Stimulated activated CD4-positive, alpha-beta T cell treated with anti-CD3 and anti-CD28 coated beads, Interleukin-1b, Interleukin-23, amount 100 ng/mL, for 24 hours (primary cell): ENCODE measurements at regions not wholly inside any gene's neighbourhood (a gene's known extent, or its start where the extent isn't known, plus 50 kb on each side); places are given as distances from the start of the nearest gene placed in this dataset.

Experiments
- DNase-seq, 4 experiments: peaks; one replicate each; pipeline ENCODE4 v3.0.0-alpha.2; 2020; ENCODE audit warnings: low read depth in 4 of 4, low spot score in 1 of 4

GRCh38 chr2:45337481-45337880 is 273.6 kb downstream of the SRBD1 start:
- no peak for DNase-seq

GRCh38 chr2:45334205-45334604 is 276.9 kb downstream of the SRBD1 start:
- DNase-seq, result no peak

- DNase-seq, result no peak
These were observed 278.5 kb downstream of the SRBD1 start for GRCh38 chr2:45332567-45332966.

- DNase-seq, result no peak
These were observed 279.0 kb downstream of the SRBD1 start for GRCh38 chr2:45332094-45332493.

GRCh38 chr2:45331410-45331786 is 279.7 kb downstream of the SRBD1 start:
- no peak for DNase-seq

- DNase-seq, result no peak
These were observed 280.2 kb downstream of the SRBD1 start for GRCh38 chr2:45330637-45331409.

GRCh38 chr2:45330108-45330507 is 281.0 kb downstream of the SRBD1 start:
- no peak for DNase-seq

- no peak for DNase-seq
These were observed 281.9 kb downstream of the SRBD1 start for GRCh38 chr2:45329045-45329677.

- DNase-seq, result no peak
These were observed 282.7 kb downstream of the SRBD1 start for GRCh38 chr2:45328264-45328870.

GRCh38 chr2:45323344-45323743 is 287.7 kb downstream of the SRBD1 start:
- no peak for DNase-seq

GRCh38 chr2:45320956-45321355 is 290.1 kb downstream of the SRBD1 start:
- DNase-seq, result no peak

GRCh38 chr2:45319683-45320455 is 291.2 kb downstream of the SRBD1 start:
- DNase-seq, result no peak

GRCh38 chr2:45318686-45319085 is 292.4 kb downstream of the SRBD1 start:
- DNase-seq, result no peak

GRCh38 chr2:45316576-45317338 is 294.3 kb downstream of the SRBD1 start:
- DNase-seq, result no peak

GRCh38 chr2:45315861-45316260 is 295.2 kb downstream of the SRBD1 start:
- no peak for DNase-seq

- DNase-seq, result no peak
These were observed 298.8 kb downstream of the SRBD1 start for GRCh38 chr2:45312275-45312674.

GRCh38 chr2:45311559-45311958 is 299.5 kb downstream of the SRBD1 start:
- no peak for DNase-seq

- DNase-seq, result no peak
These were observed 297.9 kb upstream of the SIX2 start for GRCh38 chr2:45307147-45307546.

GRCh38 chr2:45305599-45305998 is 296.3 kb upstream of the SIX2 start:
- DNase-seq, result no peak

- DNase-seq, result no peak
These were observed 294.4 kb upstream of the SIX2 start for GRCh38 chr2:45303417-45304202.
